ENCODE measurements at regions not wholly inside any gene's neighbourhood (a gene's known extent, or its start where the extent isn't known, plus 50 kb on each side); places are given as distances from the start of the nearest gene placed in this dataset.

GRCh38 chr5:116961021-116961420 lies 386.4 kb upstream of the SEMA6A start:
- Histone ChIP-seq H3K27ac (no peak overlapping the region), H4K20me1 (ENCODE audit: insufficient read depth) (no peaks in the 10 kb centered on the region), H3K4me3 (no peak overlapping the region), H3F3A (ENCODE audit: insufficient read depth, low read depth) (no peaks in the 10 kb centered on the region), H3K9me2 (ENCODE audit: insufficient read depth) (no peaks in the 10 kb centered on the region), H3K4me1 (replicated peaks; ENCODE audit: insufficient read depth) (no peaks in the 10 kb centered on the region), H3K79me2 (ENCODE audit: low read depth) (no peaks in the 10 kb centered on the region), H3K36me3 (ENCODE audit: low read depth) (no peaks in the 10 kb centered on the region), H3K4me2 (no peak overlapping the region), H2AFZ (no peak overlapping the region), H3K27me3 (ENCODE audit: insufficient read depth, low read depth) (peaks cover 7% of the 10 kb centered on the region; the same call in 1 of the 2 replicates), H3K9me3 (ENCODE audit: insufficient read depth, low read depth) (no peaks in the 10 kb centered on the region)
- BruUV-seq (replicated peaks): no TSS peak
- CTCF ChIA-PET: no interaction called here
- no peak for DNase-seq
- POLR2A ChIA-PET (ENCODE audit: unreplicated experiment): no interaction called here
- intact Hi-C loops (cut with micrococcal nuclease; ENCODE audit: unreplicated experiment): no loop called here
- TF ChIP-seq EZH2 (IDR thresholded peaks at IDR 0.05; ENCODE audit: low read depth) (no peak), CTCF (conservative IDR thresholded peaks at IDR 0.05) (no peak)

- H3K36me3 ChIP-seq (ENCODE audit: low read depth): no peaks in the 10 kb centered on the region
- peaks cover 4% of the 10 kb centered on the region; the same call in 1 of the 2 replicates for H3K27me3 ChIP-seq (ENCODE audit: insufficient read depth, low read depth)
- H3K4me3 ChIP-seq: no peak overlapping the region
- H3K9me2 ChIP-seq (ENCODE audit: insufficient read depth): no peaks in the 10 kb centered on the region
- H4K20me1 ChIP-seq (ENCODE audit: insufficient read depth): no peaks in the 10 kb centered on the region
- no peak overlapping the region for H3K27ac ChIP-seq
- BruUV-seq (replicated peaks): no TSS peak
- TF ChIP-seq CTCF (conservative IDR thresholded peaks at IDR 0.05) (no peak), EZH2 (IDR thresholded peaks at IDR 0.05; ENCODE audit: low read depth) (no peak)
- no peak overlapping the region for H3K4me2 ChIP-seq
- H3K79me2 ChIP-seq (ENCODE audit: low read depth): no peaks in the 10 kb centered on the region
- no peak for DNase-seq
- H2AFZ ChIP-seq: no peak overlapping the region
- H3K9me3 ChIP-seq (ENCODE audit: insufficient read depth, low read depth): no peaks in the 10 kb centered on the region
- ChIA-PET CTCF (no interaction called here), POLR2A (ENCODE audit: unreplicated experiment) (no interaction called here)
- intact Hi-C loops (cut with micrococcal nuclease; ENCODE audit: unreplicated experiment): no loop called here
- H3F3A ChIP-seq (ENCODE audit: insufficient read depth, low read depth): no peaks in the 10 kb centered on the region
- no peaks in the 10 kb centered on the region for H3K4me1 ChIP-seq (replicated peaks; ENCODE audit: insufficient read depth)
Observed at GRCh38 chr5:116959843-116960242, 385.2 kb upstream of the SEMA6A start.

GRCh38 chr5:116953251-116953930 lies 378.8 kb upstream of the SEMA6A start:
- POLR2A ChIA-PET (ENCODE audit: unreplicated experiment): no interaction called here
- Histone ChIP-seq H3F3A (ENCODE audit: insufficient read depth, low read depth) (no peaks in the 10 kb centered on the region), H3K4me1 (replicated peaks; ENCODE audit: insufficient read depth) (no peaks in the 10 kb centered on the region), H3K4me2 (no peak overlapping the region), H3K27me3 (ENCODE audit: insufficient read depth, low read depth) (peaks cover 4% of the 10 kb centered on the region; the same call in 1 of the 2 replicates), H3K79me2 (ENCODE audit: low read depth) (no peaks in the 10 kb centered on the region), H3K4me3 (no peak overlapping the region), H4K20me1 (ENCODE audit: insufficient read depth) (no peaks in the 10 kb centered on the region), H2AFZ (no peak overlapping the region), H3K9me3 (ENCODE audit: insufficient read depth, low read depth) (no peaks in the 10 kb centered on the region), H3K27ac (no peak overlapping the region), H3K36me3 (ENCODE audit: low read depth) (no peaks in the 10 kb centered on the region), H3K9me2 (ENCODE audit: insufficient read depth) (no peaks in the 10 kb centered on the region)
- intact Hi-C loops (cut with micrococcal nuclease; ENCODE audit: unreplicated experiment): no loop called here
- CTCF ChIA-PET: interaction anchor here (0.6 kb wide), 1 partner anchor 250 kb away, joined by 4 read pairs; no protein-coding TSS in a partner anchor
- no TSS peak for BruUV-seq (replicated peaks)
- TF ChIP-seq EZH2 (IDR thresholded peaks at IDR 0.05; ENCODE audit: low read depth): no peak
- TF ChIP-seq CTCF (conservative IDR thresholded peaks at IDR 0.05): no peak
- no peak for DNase-seq
